AG04449 (cell line): ENCODE measurements at regions not wholly inside any gene's neighbourhood (a gene's known extent, or its start where the extent isn't known, plus 50 kb on each side); places are given as distances from the start of the nearest gene placed in this dataset.

Experiments
- CTCF ChIA-PET: fragments of 350-600 bp; formaldehyde crosslinking; extraction: SDS; loops from one replicate; lab custom pipeline; 2021; ENCODE audit warnings: antibody characterized with exemption; lab: Yijun Ruan, JAX
- POLR2A ChIA-PET: fragments of 400-600, 350-600 bp; formaldehyde crosslinking; extraction: SDS; loops from one replicate; lab custom pipeline; 2020; ENCODE audit warnings: antibody characterized with exemption, inconsistent platforms; lab: Yijun Ruan, JAX
- DNase-seq: peaks from one replicate; pipeline ENCODE4 v3.0.0-alpha.2; 2010; ENCODE audit warnings: low read depth, low spot score
- H3K4me3 ChIP-seq: 2 replicates; pipeline ENCODE4 v1.5.1; 2011; ENCODE audit warnings: low read depth, mild to moderate bottlenecking, control low read depth, low read length
- TF ChIP-seq, protein P1 (sequence below): IDR thresholded peaks from one replicate; pipeline ENCODE4 v1.5.1; 2011; ENCODE audit warnings: mild to moderate bottlenecking, moderate library complexity, low read length, control low read depth, inconsistent platforms; ENCODE audit not compliant: insufficient read depth; ENCODE audit errors: missing control alignments

DNA sequence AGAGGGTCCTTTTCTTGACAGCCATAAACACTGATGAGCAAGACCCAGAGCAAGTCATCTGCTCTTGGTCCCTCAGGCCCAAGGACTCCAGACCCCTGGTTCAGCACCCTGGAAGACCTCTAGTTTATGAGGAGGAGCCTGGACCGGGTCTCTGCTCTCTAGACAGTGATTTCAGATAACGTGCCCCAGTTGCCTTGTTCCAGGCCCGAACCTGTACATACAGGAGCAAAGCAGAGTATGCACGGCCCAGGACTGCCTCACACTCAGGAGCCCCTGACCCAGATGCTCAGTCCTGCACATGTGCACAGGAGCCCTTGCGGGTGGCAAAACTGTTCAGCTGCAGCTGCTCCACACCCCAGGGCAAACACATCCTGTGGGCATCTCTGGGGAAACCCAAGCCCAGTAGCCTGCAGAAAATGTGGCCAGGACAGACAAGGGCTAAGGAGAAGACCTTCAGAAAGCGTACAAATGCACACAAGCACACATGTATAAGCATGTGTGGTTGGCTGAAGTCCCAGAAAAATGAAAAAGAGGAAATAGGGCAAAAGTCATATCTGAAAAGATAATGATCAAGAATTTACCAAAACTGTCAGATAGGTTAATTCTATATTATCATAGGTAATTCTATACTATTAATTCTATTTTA lies 59.9 kb upstream of the CORO2B start:
- POLR2A ChIA-PET: no interaction called here
- TF ChIP-seq, protein P1, sequence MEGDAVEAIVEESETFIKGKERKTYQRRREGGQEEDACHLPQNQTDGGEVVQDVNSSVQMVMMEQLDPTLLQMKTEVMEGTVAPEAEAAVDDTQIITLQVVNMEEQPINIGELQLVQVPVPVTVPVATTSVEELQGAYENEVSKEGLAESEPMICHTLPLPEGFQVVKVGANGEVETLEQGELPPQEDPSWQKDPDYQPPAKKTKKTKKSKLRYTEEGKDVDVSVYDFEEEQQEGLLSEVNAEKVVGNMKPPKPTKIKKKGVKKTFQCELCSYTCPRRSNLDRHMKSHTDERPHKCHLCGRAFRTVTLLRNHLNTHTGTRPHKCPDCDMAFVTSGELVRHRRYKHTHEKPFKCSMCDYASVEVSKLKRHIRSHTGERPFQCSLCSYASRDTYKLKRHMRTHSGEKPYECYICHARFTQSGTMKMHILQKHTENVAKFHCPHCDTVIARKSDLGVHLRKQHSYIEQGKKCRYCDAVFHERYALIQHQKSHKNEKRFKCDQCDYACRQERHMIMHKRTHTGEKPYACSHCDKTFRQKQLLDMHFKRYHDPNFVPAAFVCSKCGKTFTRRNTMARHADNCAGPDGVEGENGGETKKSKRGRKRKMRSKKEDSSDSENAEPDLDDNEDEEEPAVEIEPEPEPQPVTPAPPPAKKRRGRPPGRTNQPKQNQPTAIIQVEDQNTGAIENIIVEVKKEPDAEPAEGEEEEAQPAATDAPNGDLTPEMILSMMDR: no peak
- CTCF ChIA-PET: interaction anchor here (1.0 to 2.6 kb wide), 3 partner anchors 35 to 213 kb away, joined by 3 to 8 read pairs (median 8); no protein-coding TSS in a partner anchor
- no peak for DNase-seq
- H3K4me3 ChIP-seq: no peak overlapping the region

DNA sequence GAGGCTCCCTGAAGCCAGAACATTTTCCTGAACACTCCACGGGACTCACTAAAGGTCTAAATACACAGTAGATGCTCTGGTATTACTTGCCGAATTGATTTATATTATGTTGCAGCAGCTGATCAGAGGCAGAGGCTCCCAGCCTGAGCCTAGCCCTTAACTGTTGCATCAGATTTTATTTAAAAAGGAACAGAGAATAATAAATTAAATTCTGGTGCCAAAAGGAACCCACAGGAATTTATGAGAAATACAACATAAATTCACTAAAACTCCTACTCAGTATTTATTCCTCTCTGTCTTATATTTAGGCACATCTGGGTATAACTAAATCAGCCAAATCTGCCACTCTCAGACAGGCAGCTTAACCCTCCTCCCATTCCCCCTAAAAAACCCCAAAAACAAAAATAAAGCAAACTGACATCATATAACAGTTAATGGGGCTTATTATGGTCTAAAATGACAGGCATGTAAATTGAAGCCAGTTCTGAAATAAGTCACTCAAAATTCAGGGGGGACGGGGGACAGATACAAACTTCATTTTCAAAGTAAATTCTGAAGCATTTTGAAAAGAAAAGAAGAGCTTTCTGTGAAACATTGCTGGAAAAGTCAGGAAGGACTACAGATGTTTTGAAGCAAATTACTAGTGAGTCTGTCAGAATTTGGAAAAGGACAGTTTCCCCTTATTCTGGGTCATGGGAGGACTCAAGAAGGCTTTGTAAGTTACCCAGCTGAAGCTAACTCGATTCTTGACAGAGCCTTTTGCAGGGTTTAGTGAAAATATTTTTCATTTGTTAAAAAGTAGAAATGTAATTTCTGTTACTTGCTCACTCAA lies 53.8 kb upstream of the CORO2B start:
- ChIA-PET CTCF (interaction anchor here (0.7 to 5.2 kb wide), 11 partner anchors 12 to 351 kb away, joined by 3 to 33 read pairs (median 4); no protein-coding TSS in a partner anchor), POLR2A (interaction anchor here (0.6 to 3.1 kb wide), 9 partner anchors 9 to 97 kb away, joined by 3 to 16 read pairs (median 4); partner anchors contain the start of gene ITGA11)
- no peak overlapping the region for H3K4me3 ChIP-seq
- TF ChIP-seq, protein P1: no peak
- DNase-seq: peak; percentile 69

DNA sequence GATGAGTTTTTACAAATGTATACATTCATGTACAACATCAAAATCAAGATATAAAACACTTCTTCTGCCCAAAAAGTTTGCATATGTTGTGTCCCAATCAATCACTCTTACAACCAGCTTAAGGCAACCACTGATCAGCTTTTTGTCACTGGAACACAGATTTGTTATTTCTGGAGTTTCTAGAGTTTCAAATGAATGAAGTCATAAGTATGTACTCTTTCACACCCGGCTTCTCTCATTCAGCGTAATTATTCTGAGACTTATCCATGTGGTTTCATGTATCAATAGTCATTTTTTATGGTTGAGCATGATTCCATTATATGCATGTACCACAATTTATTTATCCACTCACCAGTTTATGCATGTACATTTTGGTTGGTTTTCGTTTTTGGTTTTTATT lies 53.0 kb upstream of the CORO2B start:
- TF ChIP-seq, protein P1: no peak
- POLR2A ChIA-PET: interaction anchor here (1.7 to 3.1 kb wide), 3 partner anchors 14 to 95 kb away, joined by 5 to 16 read pairs (median 8); partner anchors contain the start of gene ITGA11
- H3K4me3 ChIP-seq: no peak overlapping the region
- DNase-seq: no peak
- CTCF ChIA-PET: interaction anchor here (0.7 to 5.2 kb wide), 4 partner anchors 24 to 350 kb away, joined by 3 to 33 read pairs (median 4); no protein-coding TSS in a partner anchor

DNA sequence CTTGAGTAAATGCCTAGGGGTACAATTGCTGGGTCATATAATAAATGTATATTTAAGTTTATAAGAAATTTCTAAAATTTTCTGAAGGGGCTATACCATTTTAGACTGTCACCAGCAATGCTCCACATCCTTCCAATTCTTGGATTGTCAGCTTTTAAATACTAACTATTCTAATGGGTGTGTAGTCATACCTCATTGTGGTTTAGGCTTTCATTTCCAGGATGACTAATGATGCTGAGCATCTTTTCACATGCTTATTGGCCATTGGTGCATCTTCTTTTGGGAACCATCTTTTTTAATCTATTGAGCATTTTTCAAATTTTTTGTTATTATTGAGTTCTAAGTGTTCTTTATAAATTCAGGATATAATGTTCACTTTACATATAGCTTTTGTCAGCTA lies 52.5 kb upstream of the CORO2B start:
- ChIA-PET CTCF (interaction anchor here (5.2 kb wide), 1 partner anchor 23 kb away, joined by 33 read pairs; no protein-coding TSS in a partner anchor), POLR2A (interaction anchor here (1.7 to 3.1 kb wide), 2 partner anchors 15 to 47 kb away, joined by 5 to 16 read pairs; no protein-coding TSS in a partner anchor)
- H3K4me3 ChIP-seq: no peak overlapping the region
- no peak for DNase-seq
- TF ChIP-seq, protein P1: no peak

DNA sequence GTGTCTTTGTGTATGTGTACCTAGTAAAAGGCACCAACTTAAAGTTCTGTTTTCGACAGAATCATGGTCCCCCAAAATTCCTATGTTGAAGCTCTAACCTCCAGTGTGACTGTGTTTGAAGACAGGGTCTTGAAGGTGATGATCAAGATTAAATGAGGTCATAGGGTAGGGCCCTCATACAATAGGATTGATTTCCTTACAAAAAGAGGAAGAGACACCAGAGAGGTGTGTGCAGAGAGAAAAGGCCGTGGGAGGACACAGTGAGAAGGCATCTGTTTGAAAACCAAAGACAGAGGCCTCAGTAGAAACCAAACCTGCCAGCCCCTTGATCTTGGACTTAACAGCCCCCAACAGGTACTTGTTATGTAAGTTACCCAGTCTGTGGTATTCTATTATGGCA lies 52.0 kb upstream of the CORO2B start:
- POLR2A ChIA-PET: interaction anchor here (3.1 kb wide), 1 partner anchor 47 kb away, joined by 16 read pairs; no protein-coding TSS in a partner anchor
- DNase-seq: no peak
- TF ChIP-seq, protein P1: no peak
- H3K4me3 ChIP-seq: no peak overlapping the region
- CTCF ChIA-PET: interaction anchor here (1.0 to 5.2 kb wide), 3 partner anchors 23 to 220 kb away, joined by 3 to 33 read pairs (median 5); no protein-coding TSS in a partner anchor
